AG04449 (cell line): ENCODE measurements at regions not wholly inside any gene's neighbourhood (a gene's known extent, or its start where the extent isn't known, plus 50 kb on each side); places are given as distances from the start of the nearest gene placed in this dataset.

ENCODE experiments used
- CTCF ChIA-PET: fragments of 350-600 bp; formaldehyde crosslinking; extraction: SDS; loops from one replicate; lab custom pipeline; 2021; ENCODE audit warnings: antibody characterized with exemption; lab: Yijun Ruan, JAX
- POLR2A ChIA-PET: fragments of 400-600, 350-600 bp; formaldehyde crosslinking; extraction: SDS; loops from one replicate; lab custom pipeline; 2020; ENCODE audit warnings: antibody characterized with exemption, inconsistent platforms; lab: Yijun Ruan, JAX
- DNase-seq: peaks from one replicate; pipeline ENCODE4 v3.0.0-alpha.2; 2010; ENCODE audit warnings: low read depth, low spot score
- H3K4me3 ChIP-seq: 2 replicates; pipeline ENCODE4 v1.5.1; 2011; ENCODE audit warnings: low read depth, mild to moderate bottlenecking, control low read depth, low read length
- TF ChIP-seq, protein P1 (sequence below): IDR thresholded peaks from one replicate; pipeline ENCODE4 v1.5.1; 2011; ENCODE audit warnings: mild to moderate bottlenecking, moderate library complexity, low read length, control low read depth, inconsistent platforms; ENCODE audit not compliant: insufficient read depth; ENCODE audit errors: missing control alignments

DNA sequence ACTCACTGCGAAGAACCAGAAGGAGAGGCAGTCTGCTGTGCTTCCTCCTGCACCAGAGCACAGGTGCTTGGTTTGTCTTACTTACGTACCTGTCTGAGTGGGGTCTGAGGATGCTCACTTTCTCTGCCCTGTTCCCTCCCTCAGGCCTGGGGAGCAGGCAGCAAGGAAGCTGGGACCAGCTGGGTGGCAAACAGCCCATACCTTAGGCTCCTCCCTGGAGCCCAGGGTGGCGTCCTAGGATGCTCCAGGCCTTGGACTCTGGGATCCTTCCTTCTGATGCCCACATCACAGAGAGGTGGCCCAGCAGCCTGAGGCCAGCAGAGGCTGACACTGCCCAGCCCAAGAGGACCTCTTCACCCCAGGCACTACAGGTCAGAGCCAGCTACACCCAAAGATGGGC is 593.2 kb downstream of the BRD1 start:
- TF ChIP-seq, protein P1, sequence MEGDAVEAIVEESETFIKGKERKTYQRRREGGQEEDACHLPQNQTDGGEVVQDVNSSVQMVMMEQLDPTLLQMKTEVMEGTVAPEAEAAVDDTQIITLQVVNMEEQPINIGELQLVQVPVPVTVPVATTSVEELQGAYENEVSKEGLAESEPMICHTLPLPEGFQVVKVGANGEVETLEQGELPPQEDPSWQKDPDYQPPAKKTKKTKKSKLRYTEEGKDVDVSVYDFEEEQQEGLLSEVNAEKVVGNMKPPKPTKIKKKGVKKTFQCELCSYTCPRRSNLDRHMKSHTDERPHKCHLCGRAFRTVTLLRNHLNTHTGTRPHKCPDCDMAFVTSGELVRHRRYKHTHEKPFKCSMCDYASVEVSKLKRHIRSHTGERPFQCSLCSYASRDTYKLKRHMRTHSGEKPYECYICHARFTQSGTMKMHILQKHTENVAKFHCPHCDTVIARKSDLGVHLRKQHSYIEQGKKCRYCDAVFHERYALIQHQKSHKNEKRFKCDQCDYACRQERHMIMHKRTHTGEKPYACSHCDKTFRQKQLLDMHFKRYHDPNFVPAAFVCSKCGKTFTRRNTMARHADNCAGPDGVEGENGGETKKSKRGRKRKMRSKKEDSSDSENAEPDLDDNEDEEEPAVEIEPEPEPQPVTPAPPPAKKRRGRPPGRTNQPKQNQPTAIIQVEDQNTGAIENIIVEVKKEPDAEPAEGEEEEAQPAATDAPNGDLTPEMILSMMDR = no peak
- no peak for DNase-seq
- H3K4me3 ChIP-seq = no peak overlapping the region
- ChIA-PET CTCF (no interaction called here), POLR2A (no interaction called here)

DNA sequence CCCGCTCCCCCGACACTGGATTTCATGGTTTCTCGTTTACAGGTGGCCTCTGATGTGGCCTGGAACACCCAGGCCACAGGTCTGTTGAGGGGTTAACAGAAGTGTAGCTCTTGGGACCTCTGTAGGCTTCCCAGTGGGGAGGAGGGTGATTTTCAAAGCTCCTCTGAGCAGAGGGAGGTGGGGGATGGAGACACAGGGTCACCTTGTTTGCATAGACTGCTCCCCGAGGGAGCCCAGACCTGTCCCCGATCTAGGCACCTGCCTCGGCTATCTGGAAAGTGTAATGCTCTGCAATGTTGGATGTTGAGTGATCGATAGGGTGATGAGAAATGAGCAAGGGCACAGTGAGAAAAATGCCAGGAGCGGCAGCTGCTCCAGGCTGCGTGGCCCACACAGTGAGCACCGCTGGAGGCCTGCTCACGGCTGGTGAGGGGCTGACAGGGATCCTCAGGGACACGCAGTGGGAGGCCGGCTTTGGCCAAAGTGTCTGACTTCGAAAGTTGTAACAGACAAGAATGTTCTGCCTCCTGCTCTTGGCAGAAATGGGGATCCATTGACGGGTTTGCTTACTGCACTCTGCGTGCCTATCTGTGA is 594.1 kb downstream of the BRD1 start:
- TF ChIP-seq, protein P1 = no peak
- H3K4me3 ChIP-seq = no peak overlapping the region
- CTCF ChIA-PET = no interaction called here
- no peak for DNase-seq
- POLR2A ChIA-PET = no interaction called here

DNA sequence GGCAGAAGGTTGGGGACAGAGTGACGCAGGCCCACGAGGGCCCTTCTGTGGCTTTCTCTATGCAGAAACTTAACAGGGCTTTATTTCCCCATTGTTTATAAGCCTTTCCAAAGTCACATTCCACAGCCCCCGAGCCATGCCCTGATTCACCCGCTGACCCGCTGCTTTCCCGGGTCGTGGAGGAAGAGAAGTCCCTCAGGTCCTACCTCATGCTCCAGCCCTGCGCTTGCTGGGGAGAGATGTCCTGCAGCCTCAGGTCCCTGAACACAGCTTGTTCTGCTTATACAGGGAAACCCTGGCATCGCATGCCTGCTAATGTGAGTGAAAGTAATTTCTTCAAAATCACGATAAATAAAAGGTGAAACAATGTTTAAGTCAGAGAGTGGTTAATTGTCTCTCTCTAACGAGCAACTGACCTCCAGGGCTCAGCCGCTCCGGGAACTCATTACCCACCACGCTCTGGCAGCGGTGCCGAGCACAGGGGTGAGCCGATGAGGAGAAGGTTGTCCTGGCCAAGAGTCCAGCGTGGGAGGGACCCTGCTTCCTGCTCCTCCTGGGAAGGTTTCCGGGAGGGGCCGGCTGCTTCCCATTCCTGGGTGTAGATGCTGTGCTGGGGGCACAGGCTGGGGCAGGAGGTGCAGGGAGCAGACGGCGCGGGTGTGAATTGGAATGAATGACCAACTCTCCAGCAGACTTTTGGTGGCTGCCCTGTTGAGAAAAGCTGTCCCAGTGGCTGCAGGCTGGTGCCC is 595.2 kb downstream of the BRD1 start:
- ChIA-PET CTCF (no interaction called here), POLR2A (no interaction called here)
- no peak overlapping the region for H3K4me3 ChIP-seq
- DNase-seq = no peak
- TF ChIP-seq, protein P1 = no peak

DNA sequence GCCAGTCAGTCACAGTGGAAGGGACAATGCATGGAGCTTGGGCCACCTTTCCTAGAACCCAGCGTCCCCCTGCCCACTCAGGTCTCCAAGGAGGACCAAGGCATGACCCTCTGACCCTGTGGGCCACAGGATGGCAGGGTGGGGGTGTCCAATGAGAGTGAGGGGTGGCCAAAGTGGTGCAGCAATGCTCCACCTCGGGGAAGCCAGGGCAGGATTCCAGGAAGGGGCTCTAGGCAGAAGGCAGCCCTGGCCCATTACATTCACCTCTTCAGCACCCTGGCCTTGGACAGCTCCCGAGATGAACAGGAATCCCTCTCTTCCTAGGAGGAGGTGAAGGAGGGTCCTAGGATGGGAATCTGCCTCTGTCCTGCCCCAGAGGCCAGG is 597.5 kb downstream of the BRD1 start:
- TF ChIP-seq, protein P1 = no peak
- DNase-seq = no peak
- H3K4me3 ChIP-seq = no peak overlapping the region
- ChIA-PET CTCF (no interaction called here), POLR2A (no interaction called here)

DNA sequence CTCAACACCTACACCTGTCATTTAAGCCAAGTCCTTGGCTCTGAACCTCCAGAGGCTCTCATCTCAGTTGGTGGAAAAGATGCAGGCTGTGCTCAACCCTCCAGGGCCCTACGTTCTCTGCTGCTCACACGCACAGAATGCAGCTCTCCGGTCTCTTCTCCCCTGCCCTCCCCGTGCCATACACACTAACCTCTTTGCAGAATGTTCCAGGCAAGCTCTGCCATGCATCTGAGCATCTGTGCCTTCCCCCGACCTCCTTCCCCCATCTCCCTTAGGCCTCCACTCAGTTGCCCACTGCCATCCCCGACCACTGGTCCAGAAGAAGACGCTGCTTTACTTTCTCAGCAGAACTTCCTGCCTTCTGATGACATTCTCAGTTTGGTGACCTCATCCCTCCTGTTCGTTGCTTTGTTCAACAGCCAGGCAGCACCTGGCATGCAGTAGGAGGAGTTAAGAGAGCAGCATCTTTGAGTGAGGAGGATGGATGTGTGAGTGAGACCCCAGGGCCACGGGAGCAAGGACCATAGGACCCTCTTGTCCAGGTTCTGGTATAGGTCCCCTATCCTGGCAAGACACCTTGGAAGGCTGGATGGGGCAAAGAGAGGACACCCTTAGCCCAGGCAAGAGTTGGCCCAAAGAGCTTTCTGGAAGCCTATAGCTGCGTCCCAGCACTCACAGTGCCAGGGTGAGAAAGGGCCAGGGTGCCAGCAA is 598.0 kb downstream of the BRD1 start:
- POLR2A ChIA-PET = no interaction called here
- DNase-seq = no peak
- no peak overlapping the region for H3K4me3 ChIP-seq
- TF ChIP-seq, protein P1 = no peak
- CTCF ChIA-PET = no interaction called here

DNA sequence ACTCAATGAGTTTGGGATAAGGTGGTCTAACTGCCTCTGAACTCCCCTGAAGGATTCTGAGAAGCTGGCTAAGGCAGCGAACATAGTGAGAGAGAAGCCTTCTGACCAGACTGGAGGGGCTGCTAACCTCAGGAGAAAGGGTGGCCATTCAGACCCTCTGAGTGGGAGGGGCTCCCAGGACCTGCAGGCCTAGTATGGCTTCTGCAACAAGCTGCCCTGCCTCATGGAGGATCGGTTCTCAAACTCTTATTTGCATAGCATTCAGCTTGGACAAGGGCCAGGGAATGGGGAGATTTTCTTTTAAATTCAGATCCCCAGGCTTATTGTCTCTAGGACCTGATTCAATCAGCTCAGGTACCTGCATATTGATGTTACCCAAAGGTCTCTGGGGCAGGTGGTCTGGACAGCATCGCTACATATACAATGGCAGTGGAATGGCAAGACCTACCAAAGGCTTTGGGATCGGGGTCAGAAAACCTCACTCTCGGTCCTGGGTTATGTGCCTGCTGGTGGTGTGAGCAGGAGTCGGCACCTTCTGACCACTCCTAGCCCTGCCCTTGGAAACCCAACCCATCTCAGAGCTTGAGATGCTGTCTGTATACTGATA is 599.1 kb downstream of the BRD1 start:
- H3K4me3 ChIP-seq = no peak overlapping the region
- ChIA-PET CTCF (no interaction called here), POLR2A (no interaction called here)
- DNase-seq = no peak
- TF ChIP-seq, protein P1 = no peak
